GM21528 (cell line): ENCODE measurements at regions not wholly inside any gene's neighbourhood (a gene's known extent, or its start where the extent isn't known, plus 50 kb on each side); places are given as distances from the start of the nearest gene placed in this dataset.
A peak's percentile ranks its signal among the peaks of the same experiment; 100 is the strongest.
"Not testable (repeated sequence)": the region's sequence is repeated elsewhere in the genome, so short reads cannot be mapped to it uniquely, and the experiment has no call there.

Experiments
- ATAC-seq: cut with Tn5 transposase; IDR thresholded peaks from one replicate; pipeline ENCODE4 v1.9.1; 2021; ENCODE audit warnings: mild to moderate bottlenecking, moderate library complexity; ENCODE audit not compliant: unreplicated experiment, low FRiP score

DNA sequence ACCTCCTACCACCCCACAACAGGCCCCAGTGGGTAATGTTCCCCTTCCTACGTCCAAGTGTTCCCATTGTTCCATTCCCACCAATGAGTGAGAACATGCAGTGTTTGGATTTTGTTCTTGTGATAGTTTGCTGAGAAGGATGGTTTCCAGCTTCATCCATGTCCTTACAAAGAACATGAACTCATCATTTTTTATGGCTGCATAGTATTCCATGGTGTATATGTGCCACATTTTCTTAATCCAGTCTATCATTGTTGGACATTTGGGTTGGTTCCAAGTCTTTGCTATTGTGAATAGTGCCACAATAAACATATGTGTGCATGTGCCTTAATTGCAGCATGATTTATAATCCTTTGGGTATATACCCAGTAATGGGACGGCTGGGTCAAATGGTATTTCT lies 81.6 kb downstream of the P2RY10 start:
- ATAC-seq: not testable (repeated sequence)

DNA sequence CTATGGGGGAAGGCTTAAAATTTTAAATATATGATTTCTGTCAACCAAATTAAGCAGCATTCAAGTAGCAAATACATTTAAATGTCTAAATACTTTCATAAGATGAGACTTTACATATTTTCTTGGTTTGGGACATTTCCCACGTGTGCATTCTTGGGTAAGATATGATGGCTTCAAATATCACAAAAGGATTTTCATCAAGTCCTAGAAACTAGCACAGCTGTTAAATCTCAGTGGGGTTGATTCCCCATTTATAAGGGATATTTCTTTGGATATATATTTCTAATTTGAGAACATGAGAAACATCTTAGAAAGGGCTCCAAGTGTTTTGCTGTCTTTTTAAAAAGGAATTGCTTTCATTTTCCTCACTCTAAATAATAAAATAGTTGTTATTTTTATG lies 90.2 kb downstream of the P2RY10 start:
- ATAC-seq: no peak

DNA sequence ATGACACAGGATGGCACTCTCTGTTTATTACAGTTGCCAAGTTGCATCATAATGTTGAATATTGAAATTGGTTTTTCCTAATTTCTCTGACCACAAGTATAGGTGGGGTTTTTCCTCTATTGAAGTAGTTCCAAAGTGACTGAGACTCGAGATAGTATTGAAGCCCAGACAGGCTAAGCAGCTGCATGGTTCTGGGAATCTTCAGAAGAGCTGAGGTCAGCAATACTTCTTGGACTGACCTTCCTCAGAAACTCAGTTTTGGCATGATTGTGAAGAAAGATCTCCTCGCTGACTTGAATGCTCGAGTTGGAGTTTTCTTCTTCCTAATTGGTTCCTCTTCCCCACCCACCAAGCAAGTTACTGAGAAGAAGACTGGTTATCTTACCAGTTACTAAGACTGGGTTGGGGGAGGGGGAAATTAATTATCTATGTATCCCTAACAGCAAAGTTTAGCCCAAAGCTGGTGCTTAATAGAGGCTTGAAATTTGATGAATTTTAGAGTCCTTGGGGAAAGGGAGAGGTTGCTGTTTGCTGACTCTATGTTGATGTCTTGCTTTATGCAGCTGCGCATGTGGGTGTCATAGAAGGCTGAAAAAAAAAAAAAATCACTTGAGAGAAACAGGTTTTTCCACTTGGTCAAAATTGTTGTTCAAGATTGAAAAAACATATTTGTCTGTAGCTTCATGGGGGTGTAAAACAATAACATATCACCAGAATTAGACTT lies 91.1 kb downstream of the P2RY10 start:
- no peak for ATAC-seq

DNA sequence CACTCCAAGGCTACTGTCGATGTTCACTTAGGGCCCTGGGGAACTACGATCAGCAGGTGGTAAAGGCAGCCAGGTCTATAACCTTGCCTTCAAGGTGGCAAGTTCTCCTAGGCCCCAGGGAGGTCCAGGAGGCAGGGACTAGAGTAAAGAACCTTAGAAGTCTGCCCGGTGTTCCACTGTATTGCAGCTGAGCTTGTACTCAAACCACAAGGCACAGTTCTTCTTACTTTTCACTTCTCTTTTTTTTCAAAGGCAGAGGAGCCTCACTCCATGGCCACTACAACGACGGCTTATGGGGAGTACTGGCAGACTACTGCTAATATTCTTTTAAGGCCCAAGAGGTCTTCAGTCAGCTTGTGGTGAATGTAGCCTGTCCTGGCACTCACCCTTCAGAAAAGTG lies 78.8 kb upstream of the GPR174 start:
- ATAC-seq: peak; percentile 81

DNA sequence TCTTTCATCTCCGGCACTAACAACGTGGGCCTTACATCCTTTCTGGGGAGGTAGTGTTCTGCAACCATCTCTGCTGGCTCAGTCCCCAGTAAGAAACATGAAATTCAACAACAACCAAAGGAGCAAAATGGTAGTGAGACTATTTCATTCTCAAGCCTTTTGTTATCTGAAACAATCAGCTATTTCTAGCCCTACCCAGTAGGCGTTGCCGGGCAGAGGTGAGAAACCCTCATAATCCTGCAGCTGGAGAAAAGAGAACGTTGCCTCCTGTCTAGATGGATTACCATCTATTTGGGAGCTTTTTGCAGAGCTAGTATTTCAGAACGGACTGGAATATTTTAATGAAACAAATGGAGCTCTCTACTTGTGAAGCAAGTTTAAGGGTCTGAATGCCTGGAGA lies 66.4 kb upstream of the GPR174 start:
- ATAC-seq: no peak

DNA sequence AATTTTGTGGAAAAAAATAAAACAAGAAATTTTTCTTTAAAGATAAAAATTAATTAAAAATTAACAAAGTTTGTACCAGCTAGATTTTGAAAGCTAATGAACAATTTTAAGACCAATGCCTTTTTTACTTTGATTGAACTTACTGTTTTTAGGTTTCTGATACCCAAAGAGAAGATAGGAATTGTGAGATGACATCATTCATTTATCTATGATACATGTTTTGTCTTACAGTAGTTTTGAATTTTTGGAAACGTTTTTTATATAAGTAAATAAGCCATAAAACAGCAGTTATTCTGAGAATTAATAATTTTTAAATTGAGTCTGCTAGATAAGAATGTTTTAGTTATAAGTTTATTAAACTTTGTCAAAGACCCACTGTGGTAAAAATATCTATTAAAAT lies 65.0 kb upstream of the GPR174 start:
- ATAC-seq: no peak

DNA sequence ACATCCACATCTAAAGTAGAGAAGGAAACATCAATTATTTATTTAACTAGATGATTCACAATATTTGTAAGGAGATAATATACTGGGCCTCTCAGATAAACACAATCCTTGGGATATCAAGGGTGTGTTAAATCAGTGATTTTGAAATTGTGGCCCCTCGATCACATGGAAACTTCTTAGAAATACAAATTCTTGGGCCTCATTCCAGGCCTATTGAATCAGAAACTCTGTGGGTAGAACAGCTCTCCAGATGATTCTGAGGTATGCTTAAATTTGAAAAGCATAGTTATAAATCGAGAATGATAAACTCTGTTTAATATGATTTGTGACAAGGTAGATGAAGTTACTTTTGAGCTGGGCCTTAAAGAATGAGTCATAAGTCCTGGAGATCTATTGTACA lies 64.3 kb upstream of the GPR174 start:
- no peak for ATAC-seq

DNA sequence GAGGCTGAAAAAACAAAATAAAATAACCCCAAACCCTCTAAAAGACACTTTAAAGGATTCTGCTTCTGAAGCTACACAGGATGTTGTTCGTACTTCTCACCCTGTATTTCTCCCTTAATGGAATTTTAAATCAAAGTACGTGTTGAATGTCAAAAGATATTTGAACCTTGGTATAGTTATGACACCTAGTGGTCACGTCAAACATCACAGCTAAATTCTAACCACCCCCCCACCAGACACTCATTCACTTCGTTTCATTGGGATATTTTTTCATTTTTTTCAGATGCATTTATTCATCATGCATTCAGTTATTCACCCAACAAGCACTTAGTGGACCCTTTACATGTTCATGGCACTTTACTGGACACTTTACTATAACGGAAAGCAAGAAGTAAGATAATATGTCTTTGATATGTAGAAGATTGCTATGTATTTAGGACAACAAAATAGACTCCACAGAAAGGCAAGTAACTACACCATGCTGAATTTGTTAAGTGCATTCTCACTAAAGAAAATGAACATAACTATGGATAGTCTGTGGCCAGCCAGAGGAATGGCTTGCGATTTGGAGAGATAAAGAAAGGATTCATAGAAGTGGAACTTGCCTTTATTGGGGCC lies 62.5 kb upstream of the GPR174 start:
- no peak for ATAC-seq

DNA sequence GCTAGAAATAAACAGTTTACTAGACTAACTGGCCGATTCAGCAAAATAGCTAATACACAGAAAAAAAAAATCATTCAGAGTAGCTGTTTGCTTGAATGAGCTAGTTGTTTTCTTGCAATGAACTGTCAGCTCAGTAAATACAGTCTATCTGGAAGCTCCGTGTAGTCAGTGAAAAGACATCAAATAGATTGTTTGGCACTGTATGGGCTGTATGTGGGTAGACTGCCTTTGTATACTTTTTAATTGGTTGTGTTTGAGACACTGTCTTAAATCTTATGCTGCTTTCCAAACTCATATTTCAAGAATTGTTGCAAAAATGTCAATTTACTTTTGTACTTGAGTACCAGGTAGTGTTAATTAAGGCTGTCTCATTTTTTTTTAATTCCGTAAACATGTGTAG lies 61.6 kb upstream of the GPR174 start:
- no peak for ATAC-seq

DNA sequence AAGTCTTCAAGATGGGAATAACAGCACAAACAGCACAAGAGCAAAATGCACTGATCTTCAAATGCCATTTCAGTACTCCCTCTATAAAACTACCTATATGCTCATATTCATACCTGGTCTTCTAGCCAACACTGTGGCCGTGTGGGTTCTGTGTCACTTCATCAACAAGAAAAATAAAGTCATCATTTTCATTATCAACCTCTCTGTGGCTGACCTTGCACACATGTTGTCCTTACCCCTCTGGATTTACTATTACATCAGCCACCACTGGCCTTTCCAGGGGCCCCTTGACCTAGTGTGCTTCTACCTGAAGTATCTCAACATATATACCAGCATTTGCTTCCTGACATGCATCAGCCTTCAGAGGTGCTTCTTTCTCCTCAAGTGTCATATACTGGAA lies 59.6 kb upstream of the GPR174 start:
- ATAC-seq: no peak

DNA sequence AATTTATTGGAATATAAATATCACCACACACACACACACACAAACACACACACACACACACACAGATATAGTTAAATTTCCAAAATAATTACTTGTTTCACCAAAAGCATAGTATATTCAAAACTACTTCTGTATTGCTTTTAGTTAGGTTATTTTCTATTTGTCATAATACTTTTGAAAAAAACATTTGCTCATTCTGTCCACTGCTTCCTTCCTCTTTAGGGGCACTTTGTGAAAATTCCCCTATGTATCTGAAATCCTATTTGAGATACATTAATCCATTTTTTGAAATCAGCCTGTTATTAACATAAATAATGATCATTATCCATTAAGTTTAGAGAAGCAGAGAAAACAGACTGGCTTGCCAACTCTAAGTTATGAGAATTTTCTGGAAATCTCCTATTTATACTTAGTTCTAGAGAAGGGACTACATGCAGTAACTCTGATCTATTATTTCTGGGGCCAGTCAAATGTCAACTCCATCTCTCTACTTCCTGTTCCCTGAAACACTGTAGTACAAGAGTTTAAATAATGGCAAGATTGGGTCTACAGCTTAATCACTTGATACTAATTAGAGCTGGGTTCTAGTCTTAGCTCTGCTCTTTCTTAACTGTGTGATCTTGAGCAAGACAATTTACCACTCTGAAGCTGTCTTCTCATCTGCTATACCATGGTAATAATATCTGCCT lies 54.4 kb upstream of the GPR174 start:
- no peak for ATAC-seq

DNA sequence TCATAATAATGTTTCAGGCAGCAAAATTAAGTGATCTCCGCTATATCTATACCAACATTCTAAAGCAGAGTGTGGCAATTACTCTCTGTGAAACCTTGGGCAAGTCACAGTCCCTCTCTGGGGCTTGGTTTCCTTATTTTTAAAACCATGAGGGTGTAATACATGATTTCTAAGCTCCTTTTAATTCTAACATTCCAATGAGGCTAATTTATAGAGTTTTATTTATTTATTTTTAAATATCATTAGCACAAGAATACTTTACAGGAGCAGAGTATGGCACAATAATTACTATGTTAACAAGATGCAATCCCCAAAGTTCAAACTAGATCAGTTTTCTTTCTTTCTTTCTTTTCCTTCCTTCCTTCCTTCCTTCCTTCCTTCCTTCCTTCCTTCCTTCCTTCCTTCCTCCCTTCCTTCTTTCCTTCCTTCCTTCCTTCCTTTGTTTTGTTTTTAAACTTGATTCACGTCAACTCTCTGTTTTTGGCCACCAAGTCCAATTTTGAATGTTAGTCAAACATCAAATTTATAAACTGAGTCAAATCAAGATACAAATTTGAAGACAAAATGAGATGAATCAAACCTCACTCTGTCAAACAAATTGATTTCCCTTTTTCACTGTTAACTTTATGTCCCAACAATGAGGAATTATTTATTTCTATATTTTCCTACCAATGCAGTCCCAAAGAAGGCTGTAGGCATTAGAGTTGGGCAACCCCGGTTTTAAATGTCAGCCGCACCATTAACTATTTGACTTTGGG lies 50.2 kb upstream of the GPR174 start:
- no peak for ATAC-seq
